ENCODE measurements at regions not wholly inside any gene's neighbourhood (a gene's known extent, or its start where the extent isn't known, plus 50 kb on each side); places are given as distances from the start of the nearest gene placed in this dataset.

DNA sequence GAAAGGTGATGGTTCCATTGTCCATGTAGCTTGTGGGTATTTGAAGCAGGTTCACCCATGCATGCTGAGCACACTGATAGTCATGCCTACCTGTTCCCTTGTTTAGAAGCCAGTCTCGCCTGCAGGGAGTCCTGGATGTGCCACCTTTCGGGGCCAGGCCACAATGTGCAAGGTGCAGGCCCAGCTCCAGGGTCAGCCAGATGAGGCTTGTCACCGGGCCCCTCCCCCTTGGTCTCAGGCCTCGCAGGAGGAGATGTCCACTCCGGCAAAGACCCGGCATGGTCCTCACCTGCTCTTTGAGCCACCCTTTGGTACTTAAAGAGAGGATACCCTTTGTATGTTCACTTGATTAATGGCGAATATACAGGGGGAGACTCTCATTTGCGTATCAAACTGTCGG lies 140.4 kb upstream of the RTL1 start:
- TF ChIP-seq, protein P1, sequence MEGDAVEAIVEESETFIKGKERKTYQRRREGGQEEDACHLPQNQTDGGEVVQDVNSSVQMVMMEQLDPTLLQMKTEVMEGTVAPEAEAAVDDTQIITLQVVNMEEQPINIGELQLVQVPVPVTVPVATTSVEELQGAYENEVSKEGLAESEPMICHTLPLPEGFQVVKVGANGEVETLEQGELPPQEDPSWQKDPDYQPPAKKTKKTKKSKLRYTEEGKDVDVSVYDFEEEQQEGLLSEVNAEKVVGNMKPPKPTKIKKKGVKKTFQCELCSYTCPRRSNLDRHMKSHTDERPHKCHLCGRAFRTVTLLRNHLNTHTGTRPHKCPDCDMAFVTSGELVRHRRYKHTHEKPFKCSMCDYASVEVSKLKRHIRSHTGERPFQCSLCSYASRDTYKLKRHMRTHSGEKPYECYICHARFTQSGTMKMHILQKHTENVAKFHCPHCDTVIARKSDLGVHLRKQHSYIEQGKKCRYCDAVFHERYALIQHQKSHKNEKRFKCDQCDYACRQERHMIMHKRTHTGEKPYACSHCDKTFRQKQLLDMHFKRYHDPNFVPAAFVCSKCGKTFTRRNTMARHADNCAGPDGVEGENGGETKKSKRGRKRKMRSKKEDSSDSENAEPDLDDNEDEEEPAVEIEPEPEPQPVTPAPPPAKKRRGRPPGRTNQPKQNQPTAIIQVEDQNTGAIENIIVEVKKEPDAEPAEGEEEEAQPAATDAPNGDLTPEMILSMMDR (IDR thresholded peaks at IDR 0.05; ENCODE audit: poor library complexity, severe bottlenecking): no peak
- no peak for TF ChIP-seq SMC3 (conservative IDR thresholded peaks at IDR 0.05; ENCODE audit: poor library complexity)
- TF ChIP-seq, protein P2, sequence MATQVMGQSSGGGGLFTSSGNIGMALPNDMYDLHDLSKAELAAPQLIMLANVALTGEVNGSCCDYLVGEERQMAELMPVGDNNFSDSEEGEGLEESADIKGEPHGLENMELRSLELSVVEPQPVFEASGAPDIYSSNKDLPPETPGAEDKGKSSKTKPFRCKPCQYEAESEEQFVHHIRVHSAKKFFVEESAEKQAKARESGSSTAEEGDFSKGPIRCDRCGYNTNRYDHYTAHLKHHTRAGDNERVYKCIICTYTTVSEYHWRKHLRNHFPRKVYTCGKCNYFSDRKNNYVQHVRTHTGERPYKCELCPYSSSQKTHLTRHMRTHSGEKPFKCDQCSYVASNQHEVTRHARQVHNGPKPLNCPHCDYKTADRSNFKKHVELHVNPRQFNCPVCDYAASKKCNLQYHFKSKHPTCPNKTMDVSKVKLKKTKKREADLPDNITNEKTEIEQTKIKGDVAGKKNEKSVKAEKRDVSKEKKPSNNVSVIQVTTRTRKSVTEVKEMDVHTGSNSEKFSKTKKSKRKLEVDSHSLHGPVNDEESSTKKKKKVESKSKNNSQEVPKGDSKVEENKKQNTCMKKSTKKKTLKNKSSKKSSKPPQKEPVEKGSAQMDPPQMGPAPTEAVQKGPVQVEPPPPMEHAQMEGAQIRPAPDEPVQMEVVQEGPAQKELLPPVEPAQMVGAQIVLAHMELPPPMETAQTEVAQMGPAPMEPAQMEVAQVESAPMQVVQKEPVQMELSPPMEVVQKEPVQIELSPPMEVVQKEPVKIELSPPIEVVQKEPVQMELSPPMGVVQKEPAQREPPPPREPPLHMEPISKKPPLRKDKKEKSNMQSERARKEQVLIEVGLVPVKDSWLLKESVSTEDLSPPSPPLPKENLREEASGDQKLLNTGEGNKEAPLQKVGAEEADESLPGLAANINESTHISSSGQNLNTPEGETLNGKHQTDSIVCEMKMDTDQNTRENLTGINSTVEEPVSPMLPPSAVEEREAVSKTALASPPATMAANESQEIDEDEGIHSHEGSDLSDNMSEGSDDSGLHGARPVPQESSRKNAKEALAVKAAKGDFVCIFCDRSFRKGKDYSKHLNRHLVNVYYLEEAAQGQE (IDR thresholded peaks at IDR 0.05; ENCODE audit: borderline replicate concordance): no peak
- TF ChIP-seq POLR2AphosphoS5 (IDR thresholded peaks at IDR 0.05): no peak
- no peak for TF ChIP-seq MXI1 (conservative IDR thresholded peaks at IDR 0.05; ENCODE audit: poor library complexity, severe bottlenecking)
- TF ChIP-seq RAD21 (conservative IDR thresholded peaks at IDR 0.05): no peak
- TF ChIP-seq EZH2 (IDR thresholded peaks at IDR 0.05; ENCODE audit: borderline replicate concordance, insufficient read depth, low read length, poor library complexity, severe bottlenecking): no peak

Data from neural cell (in vitro differentiated cells).